HG03469 (cell line): ENCODE measurements at regions not wholly inside any gene's neighbourhood (a gene's known extent, or its start where the extent isn't known, plus 50 kb on each side); places are given as distances from the start of the nearest gene placed in this dataset.
"Not testable (repeated sequence)": the region's sequence is repeated elsewhere in the genome, so short reads cannot be mapped to it uniquely, and the experiment has no call there.

Experiments
- ATAC-seq: cut with Tn5 transposase; IDR thresholded peaks from one replicate; pipeline ENCODE4 v1.9.1; 2021; ENCODE audit warnings: mild to moderate bottlenecking, moderate library complexity, moderate number of reproducible peaks; ENCODE audit not compliant: unreplicated experiment

DNA sequence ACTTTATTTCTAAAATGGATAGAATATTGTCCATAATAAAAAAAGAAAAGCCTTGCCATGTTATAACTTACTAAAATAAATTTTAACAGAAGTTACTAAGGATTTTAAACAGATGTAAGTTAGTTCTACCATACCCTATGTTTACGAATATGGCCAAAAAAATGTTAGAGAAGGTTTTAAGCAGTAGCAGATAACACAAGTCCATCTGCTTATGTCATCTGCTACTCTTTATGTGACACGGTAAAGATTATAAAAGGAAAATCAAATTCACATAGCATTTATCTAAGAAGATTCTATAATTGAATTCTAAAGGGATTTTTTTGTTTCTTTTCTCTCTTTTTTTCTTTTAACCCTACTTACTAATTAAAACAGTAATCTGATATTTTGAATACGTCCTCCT is 114.2 kb upstream of the MIR17HG start:
- no peak for ATAC-seq

DNA sequence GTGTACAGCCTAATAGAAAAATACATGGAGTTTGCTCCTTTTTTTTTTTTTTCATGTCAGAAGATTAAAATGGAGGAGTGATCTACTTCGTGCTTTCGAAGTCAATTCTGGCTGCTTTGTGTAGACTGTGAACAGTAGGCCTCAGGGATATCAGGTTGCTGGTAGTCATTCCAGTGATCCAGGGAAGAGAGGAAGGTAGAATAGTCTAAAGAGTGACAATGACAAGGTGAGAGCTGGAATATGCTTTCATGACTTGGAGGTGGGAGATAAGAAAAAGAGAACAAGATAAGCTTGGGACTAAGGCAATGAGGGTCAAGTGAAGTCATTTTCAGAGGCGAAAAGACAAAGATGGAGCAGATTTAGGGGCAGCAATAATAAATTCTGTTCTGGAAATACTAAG is 111.3 kb upstream of the MIR17HG start:
- ATAC-seq: no peak

DNA sequence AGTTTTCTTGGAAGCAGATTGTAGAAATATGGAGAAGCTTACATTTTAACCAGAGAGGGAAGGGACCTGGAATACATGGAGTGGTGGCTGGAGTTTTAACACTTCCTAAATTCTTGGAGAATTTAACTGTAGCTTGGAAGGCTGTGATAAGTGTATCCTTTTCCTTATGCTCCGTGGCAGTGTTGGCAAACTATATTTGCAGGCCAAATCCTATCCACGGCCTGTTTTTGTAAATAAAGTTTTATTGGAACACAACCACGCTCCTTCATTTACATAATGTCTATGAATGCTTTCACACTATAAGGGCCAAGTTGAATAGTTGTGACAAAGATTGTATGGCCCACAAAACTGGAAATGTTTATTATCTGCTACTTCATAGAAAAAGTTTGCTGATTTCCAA is 110.6 kb upstream of the MIR17HG start:
- ATAC-seq: no peak

DNA sequence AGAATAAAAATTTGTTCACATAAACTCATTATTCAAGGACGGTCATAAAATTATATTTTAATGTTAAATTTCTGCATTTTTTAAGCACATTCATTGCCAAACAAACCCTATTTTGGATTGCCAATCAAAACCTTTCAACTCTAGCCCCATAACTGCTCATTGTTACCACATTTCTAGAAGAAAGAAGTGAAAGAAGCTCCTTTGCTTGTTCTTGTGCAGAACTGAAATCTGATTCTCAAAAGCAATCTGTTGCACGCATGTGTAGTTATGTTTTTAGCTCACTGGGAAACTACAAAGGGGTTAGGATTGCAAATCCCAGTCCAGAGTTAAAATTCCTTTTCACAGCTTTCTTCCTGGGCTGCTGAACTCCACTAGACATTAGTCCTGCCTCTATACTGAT is 109.5 kb upstream of the MIR17HG start:
- ATAC-seq: no peak

DNA sequence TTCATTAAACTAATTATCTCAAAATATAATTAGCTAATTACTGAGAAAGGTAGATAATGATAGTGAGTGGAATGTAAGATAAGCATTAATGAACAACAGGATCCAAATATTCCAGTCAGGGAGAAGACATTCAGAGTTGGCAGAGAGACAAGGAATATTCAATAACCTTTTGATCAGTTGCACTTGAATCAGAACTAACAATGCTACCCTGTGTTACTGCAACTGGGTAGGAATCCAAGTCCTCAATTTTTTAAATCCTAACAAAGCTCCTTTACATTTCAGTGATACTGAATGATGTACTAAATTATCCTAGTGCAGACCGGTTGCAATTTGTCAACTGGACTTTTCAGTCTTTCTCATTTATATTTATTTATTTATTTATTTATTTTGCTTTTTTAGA is 107.1 kb upstream of the MIR17HG start:
- ATAC-seq: no peak

DNA sequence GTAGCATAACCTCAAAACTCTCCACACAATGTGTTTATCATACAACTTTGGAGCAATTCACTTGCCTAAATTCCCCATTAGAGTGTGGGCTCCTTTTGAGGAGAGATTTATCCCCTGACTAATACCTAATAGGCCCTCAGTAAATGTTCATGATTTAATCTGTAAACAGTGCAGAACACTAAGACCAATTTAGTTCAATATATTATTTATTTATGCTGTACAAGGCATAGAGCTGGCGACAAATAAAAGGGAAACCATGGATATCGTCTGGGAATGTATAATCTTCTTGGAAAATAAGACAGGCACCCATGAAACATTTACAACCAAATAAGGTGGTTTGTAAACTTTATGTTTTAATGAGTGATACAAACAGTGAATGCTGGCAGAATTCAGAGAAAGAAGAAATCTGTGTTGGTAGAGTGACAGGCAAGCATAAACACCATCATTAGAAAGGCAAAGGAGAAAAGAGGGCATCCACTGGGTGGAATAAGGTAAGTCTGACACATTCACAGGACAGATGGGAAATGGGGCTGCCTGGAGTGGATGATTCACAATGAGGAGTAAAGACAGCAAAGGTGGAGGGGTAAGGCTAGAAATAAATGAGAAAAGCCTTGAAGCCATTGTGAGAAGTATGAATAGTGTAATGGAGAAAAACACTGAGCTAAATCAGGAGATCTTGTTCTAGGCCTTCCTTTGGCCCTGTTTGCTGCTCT is 106.1 kb upstream of the MIR17HG start:
- no peak for ATAC-seq

DNA sequence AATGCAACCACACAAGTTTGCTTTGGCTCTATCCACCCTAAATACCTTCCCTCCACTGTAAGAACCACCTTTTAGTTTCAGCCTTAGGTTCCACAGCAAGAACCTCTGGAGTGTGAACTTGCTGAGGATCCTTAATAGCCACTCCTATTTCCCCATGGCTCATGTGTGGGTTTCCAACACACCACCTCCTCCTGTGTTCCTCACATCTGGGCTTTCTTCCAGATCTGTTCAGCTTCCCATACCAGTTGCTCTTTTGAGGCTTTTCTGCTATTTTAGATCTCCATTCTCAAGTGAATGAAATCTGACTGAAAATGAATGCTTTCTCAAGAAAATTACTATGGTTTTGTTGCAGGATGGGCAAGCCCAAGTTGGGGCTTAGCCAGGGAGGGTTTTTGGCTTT is 104.8 kb upstream of the MIR17HG start:
- no peak for ATAC-seq

DNA sequence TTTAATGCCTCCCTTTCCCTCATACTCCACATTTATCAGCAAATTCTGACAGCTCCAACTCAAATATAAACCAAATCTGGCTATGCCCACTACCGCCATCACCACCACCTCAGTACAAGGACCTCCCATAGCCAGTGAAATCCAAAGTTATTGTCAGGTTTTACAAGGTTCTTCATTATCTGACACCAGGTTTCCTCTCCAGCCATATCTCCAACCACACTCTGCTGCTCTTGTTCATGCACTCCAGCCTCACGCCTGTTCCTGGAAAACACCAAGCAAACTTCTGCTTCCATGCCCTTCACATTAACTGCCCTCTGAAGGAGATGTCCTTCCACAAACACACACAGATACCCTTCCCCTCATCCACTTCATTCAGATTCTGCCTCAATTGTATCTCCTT is 102.2 kb upstream of the MIR17HG start:
- no peak for ATAC-seq

DNA sequence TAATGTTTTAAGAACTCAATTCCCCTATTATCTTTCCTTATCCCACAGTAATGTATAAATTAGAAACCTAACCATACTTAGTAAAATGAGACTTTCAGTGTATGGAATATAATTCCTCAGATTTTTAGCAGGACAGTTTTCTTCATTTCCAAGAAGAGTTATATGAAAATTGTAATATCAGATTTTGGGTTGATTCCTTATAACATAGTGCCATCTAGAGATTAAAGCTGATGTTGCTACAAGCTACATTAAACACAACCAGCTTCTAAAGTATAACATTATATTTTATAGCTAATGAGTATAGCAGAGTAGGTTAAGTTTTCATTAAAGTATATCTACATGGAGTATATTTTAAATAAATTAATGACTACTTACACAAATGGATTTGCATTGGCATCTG is 99.7 kb upstream of the MIR17HG start:
- peak; percentile 47 for ATAC-seq

DNA sequence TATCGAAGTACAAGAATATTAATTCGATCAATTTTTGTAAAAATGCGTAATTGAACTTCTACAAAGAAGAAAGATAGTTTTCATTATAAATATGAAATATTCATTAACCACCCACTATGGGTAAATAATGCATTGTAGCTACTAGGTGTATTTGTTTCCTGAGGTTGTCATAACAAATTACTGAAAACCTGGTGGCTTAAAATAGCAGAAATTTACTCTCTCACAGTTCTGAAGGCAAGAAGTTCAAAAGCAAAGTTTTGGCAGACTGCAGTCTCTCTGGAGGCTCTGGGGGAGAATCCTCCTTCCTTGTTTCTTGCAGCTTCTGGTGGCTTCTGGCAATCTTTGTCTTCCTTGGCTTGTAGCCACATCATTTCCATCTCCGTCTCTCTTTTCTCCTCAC is 99.2 kb upstream of the MIR17HG start:
- ATAC-seq: no peak

DNA sequence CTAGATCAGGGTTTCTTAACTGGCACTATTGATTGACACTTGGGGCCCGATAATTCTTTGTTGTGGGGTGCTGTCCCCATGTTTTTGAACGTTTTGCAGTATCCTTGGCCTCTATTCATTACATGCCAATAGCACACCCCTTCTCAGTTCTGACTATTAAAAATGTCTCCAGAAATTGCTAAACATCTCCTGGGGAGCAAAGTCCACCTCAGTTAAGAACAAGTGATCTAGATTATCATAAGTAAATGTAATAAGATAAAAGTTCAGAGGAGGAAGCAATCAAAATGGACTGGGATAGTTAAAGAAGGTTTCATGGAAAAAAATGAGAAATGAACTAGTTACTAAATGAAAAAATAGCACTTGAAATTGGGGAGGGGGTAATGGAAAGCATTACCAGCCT is 98.1 kb upstream of the MIR17HG start:
- no peak for ATAC-seq

DNA sequence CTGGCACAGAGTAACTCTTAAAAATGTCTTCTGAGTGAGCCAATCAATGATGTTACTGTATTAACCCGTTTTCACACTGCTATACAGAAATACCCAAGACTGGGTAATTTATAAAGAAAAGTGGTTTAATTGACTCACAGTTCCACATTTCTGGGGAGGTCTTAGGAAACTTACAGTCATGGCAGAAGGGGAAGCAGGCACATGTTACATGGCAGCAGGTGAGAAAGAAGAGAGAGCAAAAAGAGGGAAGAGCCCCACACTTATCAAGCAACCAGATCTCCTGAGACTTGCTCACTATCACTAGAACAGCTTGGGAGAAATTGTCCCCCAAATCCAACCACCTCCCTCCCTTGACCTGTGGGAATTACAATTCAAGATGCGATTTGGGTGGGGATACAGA is 97.6 kb upstream of the MIR17HG start:
- ATAC-seq: no peak

DNA sequence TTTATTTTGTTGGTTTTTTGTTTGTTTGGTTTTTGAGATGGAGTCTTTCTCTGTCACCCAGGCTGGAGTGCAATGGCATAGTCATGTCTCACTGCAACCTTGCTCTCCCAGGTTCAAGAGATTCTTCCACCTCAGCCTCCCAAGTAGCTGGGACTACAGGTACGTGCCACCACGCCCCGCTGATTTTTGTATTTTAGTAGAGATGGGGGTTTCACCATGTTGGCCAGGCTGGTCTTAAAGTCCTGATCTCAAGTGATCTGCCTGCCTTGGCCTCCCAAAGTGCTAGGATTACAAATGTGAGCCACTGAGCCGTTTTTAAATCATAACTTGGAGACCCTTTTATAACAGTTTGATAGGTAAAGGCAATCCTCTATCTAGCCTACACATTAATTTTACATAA is 95.9 kb upstream of the MIR17HG start:
- not testable (repeated sequence) for ATAC-seq

DNA sequence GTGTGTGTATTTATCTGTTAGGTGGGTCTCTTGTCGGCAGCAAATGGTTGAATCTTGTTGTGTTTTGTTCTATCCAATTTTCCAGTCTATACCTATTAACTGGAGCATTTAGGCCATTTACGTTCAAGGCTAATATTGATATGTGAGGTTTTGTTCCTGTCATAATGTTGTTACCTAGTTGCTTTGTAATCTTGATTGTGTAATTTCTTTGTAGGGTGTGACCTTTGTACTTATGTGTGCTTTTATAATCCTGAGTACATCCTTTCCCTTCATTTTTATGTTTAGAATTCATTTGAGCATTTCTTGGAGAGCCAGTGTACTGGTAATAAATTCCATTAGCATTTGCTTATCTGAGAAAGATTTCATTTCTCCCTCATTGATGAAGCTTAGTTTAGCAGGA is 83.0 kb upstream of the MIR17HG start:
- ATAC-seq: no peak

DNA sequence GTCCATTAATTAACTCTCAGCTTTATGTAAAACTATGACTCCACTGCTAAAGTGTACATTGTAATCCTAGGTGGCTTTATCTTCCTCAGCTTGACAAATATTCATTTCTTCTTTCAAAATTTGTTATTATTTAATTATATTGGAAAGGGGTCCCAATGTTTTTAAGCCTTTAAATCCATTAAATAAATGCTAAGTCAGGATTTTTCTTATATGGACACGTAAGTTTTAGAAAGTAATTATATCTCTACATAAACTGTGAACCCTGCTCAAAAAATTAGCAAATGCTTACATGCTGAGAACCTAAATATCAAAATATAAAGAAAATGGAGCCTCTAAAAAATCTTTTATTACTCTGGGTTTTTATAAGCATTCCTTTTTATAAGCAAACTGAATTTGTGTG is 78.2 kb upstream of the MIR17HG start:
- ATAC-seq: no peak

DNA sequence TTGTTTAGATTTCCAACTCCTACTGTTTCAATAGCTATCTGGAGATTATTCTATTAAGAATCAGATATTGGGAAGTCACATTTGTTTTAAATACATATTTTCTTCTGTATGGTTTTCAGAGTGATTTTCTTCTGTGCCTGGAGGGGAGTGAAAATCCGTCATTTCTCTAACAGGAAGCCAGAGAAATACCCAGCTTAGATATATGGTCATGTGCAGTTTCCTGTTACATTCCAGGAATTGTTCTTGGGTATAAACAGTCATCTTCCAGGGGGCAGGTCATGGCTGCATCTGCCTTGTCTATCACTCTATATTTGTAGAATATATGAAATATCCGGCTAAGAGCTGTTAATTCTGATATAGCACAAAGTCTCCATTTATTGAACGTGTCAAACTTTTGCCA is 77.5 kb upstream of the MIR17HG start:
- ATAC-seq: no peak

DNA sequence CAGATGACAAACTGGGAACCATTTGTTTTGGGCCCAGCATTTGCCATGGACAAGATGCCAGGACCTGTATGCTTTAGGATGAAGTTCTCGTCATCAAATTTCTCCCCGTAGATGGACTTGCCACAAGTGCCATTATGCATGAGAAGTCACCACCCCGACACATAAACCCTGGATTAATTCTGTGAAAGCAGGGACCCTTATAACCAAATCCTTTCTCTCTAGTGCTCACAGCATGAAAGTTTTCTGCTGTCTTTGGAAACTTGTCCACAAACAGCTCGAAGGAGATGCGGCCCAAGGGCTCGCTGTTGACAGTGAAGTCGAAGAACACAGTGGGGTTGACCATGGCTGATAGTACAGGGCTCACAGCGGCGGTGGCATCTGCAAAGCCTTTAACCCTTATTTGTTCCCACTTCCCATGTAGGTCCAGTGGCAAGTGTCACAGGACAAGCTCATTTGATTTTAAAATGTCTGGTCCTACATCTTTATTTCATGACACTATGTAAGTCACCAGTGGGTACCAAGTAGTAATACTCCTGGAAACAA is 75.2 kb upstream of the MIR17HG start:
- ATAC-seq: no peak

DNA sequence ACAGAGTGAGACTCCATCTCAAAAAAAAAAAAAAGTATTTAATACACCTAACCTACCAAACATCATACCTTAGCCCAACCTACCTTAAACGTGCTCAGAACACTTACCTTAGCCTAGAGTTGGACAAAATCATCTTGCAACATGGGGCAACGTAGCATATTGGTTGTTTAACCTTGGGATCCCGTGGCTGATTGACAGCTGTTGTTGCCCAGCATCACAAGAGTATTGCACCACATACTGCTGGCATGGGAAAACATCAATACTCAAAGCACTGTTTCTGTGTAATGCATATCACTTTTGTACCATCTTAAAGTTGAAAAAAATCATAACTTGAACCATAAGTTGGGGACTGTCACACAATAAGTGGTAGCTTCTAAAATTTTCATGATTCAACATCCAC is 73.8 kb upstream of the MIR17HG start:
- no peak for ATAC-seq

DNA sequence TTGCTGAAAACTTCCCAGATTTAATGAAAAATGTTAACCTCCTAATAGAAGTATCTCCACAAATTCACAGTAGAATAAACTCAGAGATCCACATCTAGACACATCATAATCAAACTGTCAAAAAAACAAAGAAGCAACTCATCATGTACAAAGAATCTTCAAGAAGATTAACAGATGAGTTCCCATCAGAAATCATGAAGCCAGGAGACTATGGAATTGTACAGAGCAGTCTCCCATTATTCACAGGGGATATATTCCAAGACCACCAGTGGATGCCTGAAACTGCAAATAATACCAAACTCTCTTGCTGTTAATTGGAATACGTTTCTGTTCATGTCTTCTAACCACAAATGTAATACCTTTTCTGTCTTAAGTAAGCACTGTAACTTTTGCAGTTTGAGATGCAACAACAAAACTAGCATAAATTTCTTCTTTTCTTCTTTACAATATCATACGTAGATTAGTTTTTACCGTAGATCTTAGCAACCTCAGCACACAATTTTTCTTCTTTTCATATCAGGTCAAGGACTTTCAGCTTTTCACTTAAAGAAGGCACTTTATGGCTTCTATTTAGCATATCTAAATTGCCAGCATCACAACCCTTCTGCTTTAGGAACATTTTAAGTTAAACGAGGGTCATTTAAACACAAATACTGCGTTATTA is 70.3 kb upstream of the MIR17HG start:
- no peak for ATAC-seq

DNA sequence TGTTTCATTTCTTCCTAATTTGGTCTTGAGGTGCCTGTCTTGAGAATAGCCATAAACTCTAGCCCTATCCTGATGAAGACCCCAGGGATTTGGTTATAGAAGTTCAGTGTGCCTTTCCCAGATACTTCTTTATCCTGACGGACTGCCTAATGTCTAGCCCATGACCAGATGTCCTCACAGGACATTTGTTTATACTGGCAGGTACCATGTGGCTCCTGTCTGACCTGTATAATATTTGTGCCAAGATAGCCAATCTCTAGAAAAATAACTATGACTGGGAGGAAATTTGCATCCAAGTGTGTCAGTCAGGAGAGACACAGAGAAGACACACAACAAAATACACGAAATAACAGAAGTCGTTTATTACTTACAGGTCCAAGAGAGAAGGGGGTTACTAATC is 69.2 kb upstream of the MIR17HG start:
- ATAC-seq: no peak

DNA sequence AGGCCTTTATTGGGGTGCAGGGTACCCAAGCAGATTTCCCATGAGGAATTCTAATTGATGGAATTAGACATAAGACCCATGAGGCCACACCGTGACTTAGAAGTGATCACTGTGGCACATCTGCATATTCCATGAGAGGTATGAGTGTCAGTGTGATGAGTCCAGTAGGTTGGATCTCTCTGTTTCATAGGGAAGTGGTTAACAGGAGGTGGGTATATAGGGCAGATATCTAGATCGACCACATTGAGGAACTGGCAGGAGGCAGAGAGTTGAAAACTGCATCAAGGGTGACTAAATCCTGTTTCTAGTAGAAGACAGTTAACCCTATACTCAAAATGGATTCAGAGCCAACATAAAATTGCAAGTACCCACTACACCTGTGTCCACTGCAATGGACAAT is 68.6 kb upstream of the MIR17HG start:
- ATAC-seq: no peak

DNA sequence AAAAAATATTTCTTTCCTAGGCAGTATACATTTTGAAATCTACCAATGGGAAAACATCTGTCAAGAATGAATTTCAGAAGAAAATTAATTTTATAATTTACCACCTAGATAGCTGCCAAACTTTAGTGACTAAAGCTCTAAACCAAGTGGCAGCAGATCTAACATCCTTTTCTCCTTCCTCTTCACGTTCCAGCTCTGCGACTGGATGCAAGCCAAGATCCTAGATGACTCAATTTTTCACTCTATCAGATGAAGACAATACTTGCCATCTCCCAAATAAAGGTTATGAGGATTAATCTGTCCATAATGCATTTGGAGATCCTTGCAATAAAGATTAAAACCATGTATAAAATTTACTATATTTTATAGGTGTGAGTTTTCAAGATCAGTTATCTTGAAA is 66.7 kb upstream of the MIR17HG start:
- ATAC-seq: no peak

DNA sequence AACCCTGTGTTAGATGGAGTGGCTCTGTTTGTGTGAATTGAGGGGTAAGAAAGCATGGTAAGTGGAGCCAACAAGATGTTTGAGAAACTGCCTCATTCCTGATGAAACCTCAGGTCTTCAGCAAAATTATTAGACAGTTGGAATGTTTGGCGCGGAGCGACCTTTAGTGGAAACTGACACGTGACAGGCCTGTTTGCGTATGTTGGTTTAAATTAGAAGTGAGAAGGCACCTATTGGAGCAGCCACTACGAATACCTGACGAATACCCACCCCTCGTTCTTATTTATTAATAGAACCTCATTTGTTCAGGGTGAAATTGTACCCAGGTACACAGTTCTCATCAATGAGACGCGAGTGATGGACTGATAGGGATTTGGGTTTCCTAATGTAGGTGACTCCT is 63.2 kb upstream of the MIR17HG start:
- no peak for ATAC-seq
